ENCODE measurements at regions not wholly inside any gene's neighbourhood (a gene's known extent, or its start where the extent isn't known, plus 50 kb on each side); places are given as distances from the start of the nearest gene placed in this dataset.

GRCh38 chr22:44589831-44590230 lies 91.8 kb upstream of the RTL6 start:
- DNase-seq, result no peak

GRCh38 chr22:44588348-44588747 lies 90.3 kb upstream of the RTL6 start:
- DNase-seq, result no peak

DNA sequence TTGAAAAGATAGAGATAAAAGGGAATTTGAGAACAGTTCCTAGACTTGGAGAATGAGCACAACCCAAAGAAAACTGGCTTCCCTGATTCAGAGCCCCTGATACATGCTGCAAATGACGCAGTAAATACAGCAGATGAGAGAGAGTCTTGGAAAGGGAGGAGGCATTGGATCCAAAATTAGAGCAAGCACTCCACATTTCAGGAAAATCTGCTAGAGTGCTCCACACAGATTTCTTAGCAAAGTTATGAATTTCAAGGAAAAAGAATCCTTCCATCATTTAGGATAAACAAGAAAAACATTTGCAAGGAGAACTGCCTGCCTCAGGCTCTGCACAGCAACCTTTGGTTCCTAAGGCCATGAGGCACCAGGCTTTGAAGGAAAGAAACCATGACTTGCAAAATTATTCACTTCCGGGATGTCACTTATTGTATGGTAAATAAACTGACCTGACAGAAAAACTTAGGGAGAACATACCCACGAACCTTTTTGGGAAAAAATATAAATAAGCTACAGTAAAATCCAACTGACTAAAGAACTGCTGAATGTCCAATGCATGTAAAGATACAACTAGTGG lies 89.8 kb upstream of the RTL6 start:
- no peak for DNase-seq

DNA sequence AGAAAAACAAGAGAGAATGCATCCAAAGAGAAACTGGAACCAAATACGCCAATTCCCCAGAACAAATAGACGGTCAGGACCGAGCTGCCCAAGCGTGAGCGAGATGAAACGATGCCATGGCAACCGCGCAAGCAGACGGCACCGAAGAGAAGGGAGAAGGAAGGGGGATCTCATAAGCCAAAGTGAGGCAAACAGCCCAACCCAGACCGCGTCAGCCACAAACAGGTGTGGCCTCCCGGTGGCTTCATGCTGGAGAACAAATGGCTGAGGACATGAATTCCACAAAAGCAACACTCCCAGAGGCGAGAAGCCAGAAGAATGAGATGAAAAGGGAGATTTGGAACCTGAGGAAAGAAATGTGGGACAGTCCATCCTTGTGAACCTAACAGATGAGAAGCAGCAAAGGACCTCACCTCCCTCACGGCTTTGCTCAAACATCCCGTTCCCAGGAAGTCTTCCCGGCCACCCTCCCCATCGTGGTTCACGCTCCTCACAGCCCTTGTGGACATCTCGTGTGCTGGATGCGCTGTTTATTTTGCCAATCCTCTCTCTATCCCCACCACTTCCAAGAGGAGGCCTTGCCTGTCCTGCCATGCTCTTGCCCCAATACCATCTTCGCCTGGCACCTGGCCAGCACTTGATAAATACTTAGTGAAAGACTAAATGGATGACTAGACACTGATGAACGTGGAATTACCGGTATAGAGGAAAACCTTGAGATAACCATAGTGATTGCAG lies 89.1 kb upstream of the RTL6 start:
- no peak for DNase-seq

DNA sequence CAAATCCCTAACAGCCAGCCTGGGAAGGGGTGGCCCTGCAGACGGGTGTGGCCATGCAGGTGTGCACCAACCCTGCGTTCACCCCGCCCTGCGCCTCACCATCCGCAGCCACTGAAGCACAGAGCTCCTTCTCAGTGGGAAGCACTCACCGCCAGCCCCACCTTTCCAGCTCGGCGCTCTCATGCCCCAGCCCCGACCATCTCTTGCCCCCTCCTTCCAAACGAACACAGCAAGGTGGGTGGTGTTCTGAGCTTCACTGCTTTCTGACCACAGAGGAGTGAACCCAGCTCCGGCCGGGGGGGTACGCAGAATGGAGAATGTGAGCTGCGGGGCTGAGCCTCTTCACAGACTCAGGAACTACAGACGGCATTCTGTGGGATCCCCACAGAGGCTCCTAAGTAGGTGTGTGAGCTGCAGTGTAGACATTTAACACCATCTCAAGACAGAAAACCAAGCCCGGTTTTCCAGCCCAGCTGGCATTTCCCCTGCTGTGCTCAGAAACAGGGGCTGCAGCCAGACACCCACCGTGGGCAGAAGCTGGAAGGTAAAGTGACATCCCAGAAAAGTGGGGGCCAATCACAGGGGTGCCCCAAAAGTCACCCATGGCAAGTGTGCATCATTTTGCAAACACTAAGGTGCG lies 88.4 kb upstream of the RTL6 start:
- DNase-seq, result no peak

GRCh38 chr22:44585559-44586350 lies 87.7 kb upstream of the RTL6 start:
- DNase-seq, result no peak

- DNase-seq, result no peak
Observed at GRCh38 chr22:44584256-44584902, 86.3 kb upstream of the RTL6 start.

DNA sequence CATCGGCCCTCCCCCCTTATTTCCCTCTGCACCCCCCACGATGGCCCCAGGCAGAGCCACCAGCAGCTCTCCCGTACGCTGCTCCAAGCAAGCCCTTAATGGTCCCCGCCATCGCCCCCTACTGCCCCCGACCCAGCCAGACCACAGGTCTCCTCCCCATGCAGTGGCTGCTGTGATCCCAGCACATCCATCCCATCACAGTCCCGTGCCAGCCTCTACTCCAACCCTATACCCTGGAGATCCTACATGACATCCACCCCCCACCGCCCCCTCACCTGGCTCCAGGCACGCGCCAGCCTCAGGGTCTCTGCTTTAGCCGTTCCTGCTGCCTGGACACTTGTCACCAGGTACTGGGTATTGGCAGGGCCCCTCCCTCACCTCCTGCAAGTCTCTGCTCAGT lies 85.8 kb upstream of the RTL6 start:
- no peak for DNase-seq

DNA sequence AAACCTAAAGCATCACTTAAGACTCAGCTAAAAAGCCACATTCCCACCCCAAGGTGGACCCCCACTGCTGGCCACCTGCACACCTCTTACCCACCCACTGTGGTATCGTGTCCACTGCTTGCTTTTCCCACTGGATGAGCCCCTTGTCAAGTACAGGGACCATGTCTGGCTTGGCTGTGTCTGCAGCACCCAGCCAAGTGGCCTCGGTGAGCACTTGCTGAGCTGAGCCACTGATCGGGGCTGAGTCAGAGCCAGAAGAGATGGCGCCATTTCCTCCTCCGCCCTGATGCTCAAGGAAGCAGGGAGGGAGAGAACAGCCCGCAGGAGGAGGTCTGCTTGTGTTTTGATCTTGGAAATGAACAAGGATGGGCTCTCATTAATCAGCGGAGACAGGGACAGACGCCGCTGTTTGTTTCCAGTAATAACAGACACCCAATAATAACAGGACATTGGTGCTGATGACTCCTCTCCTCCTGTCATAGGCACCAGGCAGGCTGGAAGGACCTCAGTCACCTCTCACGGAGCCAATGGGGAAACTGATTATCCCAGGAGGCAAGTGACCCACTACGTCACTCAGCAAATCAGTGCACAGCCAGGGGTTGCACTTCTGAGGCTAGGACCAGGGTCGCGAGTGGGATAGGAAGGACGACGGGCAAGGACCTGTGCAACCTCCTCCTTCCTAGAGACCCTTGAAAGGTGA lies 85.2 kb upstream of the RTL6 start:
- no peak for DNase-seq

GRCh38 chr22:44582016-44582415 lies 84.0 kb upstream of the RTL6 start:
- DNase-seq, result no peak

- DNase-seq, result no peak
Observed at GRCh38 chr22:44581096-44581435, 83.0 kb upstream of the RTL6 start.

- DNase-seq, result no peak
Observed at GRCh38 chr22:44580176-44581095, 82.4 kb upstream of the RTL6 start.

GRCh38 chr22:44578516-44579230 lies 80.6 kb upstream of the RTL6 start:
- DNase-seq, result no peak

- DNase-seq, result no peak
Observed at GRCh38 chr22:44578110-44578457, 80.1 kb upstream of the RTL6 start.

GRCh38 chr22:44577391-44578109 lies 79.5 kb upstream of the RTL6 start:
- no peak for DNase-seq

DNA sequence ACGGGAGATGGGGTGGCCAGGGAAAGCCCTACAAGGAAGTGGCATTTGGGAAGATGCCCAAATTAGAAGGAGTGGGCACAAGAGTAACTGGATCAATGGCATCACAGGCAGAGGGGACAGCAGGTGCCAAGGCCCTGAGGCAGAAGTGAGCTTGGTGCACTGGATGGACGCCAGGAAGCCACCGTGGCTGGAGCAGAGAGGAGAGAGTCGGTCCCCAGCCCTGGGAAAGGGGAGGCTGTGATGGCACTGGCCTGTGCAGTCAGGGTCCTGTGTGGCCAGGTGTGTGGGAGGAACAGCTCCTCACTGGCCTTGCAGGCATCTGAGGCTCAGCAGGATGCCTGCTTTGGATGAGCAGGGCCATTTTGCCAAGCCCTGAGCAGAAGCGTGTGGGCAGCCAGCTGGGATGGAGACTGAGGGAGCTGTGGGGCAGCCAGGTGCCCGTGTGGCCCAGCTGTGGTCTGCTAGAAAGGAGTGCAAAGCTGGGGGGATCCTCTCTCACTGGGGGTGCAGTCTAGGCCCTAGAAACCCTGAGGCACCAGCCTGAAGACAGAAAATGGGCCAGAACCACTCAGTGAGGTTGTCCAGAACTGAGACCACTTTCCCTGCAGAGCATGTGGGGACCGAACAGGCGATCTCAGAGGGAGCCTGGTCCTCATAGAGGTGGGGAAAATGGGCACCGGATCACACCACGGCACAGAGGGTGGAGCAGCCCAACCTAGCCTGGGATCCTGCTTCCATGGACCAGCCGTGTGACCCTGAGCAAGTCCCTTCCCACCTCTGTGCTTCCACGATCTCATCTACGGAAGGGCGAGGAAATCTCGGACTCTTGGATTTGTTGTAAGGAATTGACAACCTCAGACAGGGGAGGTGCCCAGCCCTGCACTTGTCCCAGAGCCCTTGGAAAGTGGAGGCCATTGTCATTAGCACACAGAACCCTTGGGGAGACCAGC lies 78.6 kb upstream of the RTL6 start:
- no peak for DNase-seq

DNA sequence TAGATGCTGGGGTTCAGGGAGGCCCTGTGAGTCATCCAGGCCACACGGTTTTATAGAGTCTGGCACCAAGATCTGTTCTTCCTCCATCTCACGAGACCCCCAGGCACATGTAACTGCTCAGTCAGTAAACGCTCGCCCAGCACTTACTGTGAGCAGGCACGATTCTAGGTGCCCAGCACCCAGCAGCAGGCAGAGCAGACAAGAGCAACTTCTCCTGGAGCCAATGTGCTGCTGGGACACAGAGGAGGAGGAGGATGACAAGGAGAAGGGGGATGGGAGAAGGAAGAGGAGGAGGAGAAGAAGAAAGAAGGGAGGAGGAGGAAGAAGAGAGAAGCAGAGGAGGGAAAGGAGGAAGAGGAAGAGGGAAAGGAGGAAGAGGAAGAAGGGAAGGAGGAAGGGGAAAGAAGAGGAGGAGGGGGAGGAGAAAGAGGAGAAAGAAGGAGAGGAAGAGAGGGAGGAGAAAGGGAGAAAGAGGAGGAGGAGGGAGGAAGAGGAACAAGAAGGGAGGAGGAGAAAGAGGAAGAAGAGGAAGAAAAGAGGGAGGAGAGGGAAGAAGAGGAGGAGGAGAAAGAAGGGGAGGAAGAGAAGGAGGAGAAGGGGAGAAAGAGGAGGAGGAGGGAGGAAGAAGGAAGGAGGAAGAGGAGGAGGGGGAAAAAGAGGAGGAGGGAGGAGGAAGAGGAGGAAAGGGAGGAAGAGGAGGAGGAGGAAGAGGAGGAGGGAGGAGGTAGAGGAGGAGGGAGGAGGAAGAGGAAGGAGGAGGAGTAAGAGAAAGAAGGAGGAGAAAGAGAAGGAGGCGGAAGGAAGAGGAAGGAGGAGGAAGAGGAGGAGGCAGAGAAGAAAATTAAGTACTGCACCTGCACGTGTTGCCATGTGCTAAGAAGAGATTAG lies 77.6 kb upstream of the RTL6 start:
- no peak for DNase-seq

Measured in activated CD4-positive, CD25-positive, alpha-beta regulatory T cell (primary cell).